Right lobe of liver (tissue), 6 donors: ENCODE measurements at regions not wholly inside any gene's neighbourhood (a gene's known extent, or its start where the extent isn't known, plus 50 kb on each side); places are given as distances from the start of the nearest gene placed in this dataset.

ENCODE experiments used
- ATAC-seq, 4 donors: fragments of 200-7000 bp; cut with Tn5 transposase; one replicate each; pipeline ENCODE4 v1.9.1; 2020; ENCODE audit warnings: mild to moderate bottlenecking in 4 of 4, moderate library complexity in 4 of 4
- DNase-seq, 3 donors: peaks; one replicate each; pipeline ENCODE4 v3.0.0-alpha.2; 2020
- H3K27ac ChIP-seq, 3 donors: fragments of 200-600 bp; one replicate each; pipeline ENCODE4 v1.8.0; 2022
- H3K27me3 ChIP-seq, 2 donors: fragments of 200-600 bp; one replicate each; pipeline ENCODE4 v1.8.0; 2022
- H3K36me3 ChIP-seq, 4 donors: fragments of 200-600 bp; sonication (generic) in 1 of 4; one replicate each; pipeline versions ENCODE4 v1.5.1 to v1.8.0; 2017 to 2022; ENCODE audit warnings: control low read depth in 1 of 4
- H3K4me1 ChIP-seq, 4 donors: fragments of 200-600 bp; sonication (generic) in 1 of 4; one replicate each; pipeline versions ENCODE4 v1.5.1 to v1.8.0; 2017 to 2022; ENCODE audit warnings: control low read depth in 1 of 4
- H3K4me3 ChIP-seq, 3 donors: fragments of 200-600 bp; one replicate each; pipeline ENCODE4 v1.8.0; 2022
- H3K9me3 ChIP-seq, 4 donors: fragments of 200-600 bp; sonication (generic) in 1 of 4; one replicate each; pipeline versions ENCODE4 v1.5.1 to v1.8.0; 2017 to 2022; ENCODE audit warnings: control low read depth in 1 of 4
- CTCF ChIP-seq, 4 donors: fragments of 200-600 bp in 3 of 4; fragments of 450-650 bp in 1 of 4; IDR thresholded peaks; one replicate each; pipeline versions ENCODE4 v1.5.1 to v1.8.0; 2016 to 2022; ENCODE audit warnings: antibody characterized with exemption in 4 of 4, mild to moderate bottlenecking in 2 of 4
- POLR2A ChIP-seq: fragments of 450-650 bp; IDR thresholded peaks from one replicate; pipeline ENCODE4 v1.6.1; 2017; ENCODE audit warnings: antibody characterized with exemption, mild to moderate bottlenecking
- WGBS: methylation state at CpG from one replicate; pipeline ENCODE4 v1.1.6; 2018; ENCODE audit warnings: low coverage, low lambda C conversion rate; ENCODE audit not compliant: insufficient coverage; ENCODE audit errors: missing lambda C conversion rate; 5-methylcytosine and 5-hydroxymethylcytosine counted together
- intact Hi-C, 2 donors: fragments of 100-400 bp; cut with DNase I; formaldehyde crosslinking; loops; one replicate each; pipeline versions ENCODE4 v1.11.2 to v1.14.1; 2022
- donor health status: DM: no; HTN: yes; CAD: no.
- donor health status: DM: no; HTN: no; CAD: no.
- donor health status: DM: no; HTN: no; CAD: no.
- donor health status: DM: no; HTN: yes; CAD: no.
- donor health status: DM: no; HTN: yes; CAD: no.

GRCh38 chr2:118618279-118618678 is 229.2 kb downstream of the EN1 start:
- no peak overlapping the region for H3K27ac ChIP-seq
- H3K9me3 ChIP-seq = no peaks in the 10 kb centered on the region
- H3K4me1 ChIP-seq = no peaks in the 10 kb centered on the region
- H3K4me3 ChIP-seq = no peak overlapping the region
- DNase-seq (no peak), ATAC-seq (no peak)
- no peaks in the 10 kb centered on the region for H3K36me3 ChIP-seq
- intact Hi-C loops = no loop called here
- no peak for TF ChIP-seq CTCF (IDR thresholded peaks at IDR 0.05)
- no peak for TF ChIP-seq POLR2A
- H3K27me3 ChIP-seq = no peaks in the 10 kb centered on the region
- WGBS = 63% methylated on average over 11 of the region's 13 CpGs

DNA sequence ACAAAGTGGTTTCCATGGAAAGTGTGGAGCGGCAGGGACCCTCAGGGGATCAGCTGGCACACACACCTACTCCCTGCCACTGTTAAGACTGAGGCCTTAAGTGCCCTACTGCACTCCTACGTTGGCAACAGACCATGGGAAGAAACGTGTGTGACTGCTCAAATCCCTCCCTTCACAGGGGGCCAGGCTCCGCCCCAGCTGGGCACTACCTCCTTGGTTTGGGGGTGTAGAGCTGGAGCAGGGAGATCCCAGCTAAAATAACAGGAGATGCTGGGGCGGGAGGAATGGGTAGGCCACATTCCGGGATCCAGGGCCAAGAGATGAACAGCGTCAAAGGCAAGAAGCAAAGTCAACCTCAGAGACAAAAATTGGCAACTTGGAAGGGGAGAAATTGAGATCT is 231.0 kb downstream of the EN1 start:
- no peaks in the 10 kb centered on the region for H3K4me1 ChIP-seq
- intact Hi-C loops = no loop called here
- no peaks in the 10 kb centered on the region for H3K27me3 ChIP-seq
- H3K4me3 ChIP-seq = no peak overlapping the region
- TF ChIP-seq POLR2A (no peak), CTCF (IDR thresholded peaks at IDR 0.05) (no peak)
- ATAC-seq (no peak), DNase-seq (no peak)
- H3K27ac ChIP-seq = no peak overlapping the region
- H3K36me3 ChIP-seq = no peaks in the 10 kb centered on the region
- WGBS = 72% methylated on average over 6 of the region's 7 CpGs
- no peaks in the 10 kb centered on the region for H3K9me3 ChIP-seq

DNA sequence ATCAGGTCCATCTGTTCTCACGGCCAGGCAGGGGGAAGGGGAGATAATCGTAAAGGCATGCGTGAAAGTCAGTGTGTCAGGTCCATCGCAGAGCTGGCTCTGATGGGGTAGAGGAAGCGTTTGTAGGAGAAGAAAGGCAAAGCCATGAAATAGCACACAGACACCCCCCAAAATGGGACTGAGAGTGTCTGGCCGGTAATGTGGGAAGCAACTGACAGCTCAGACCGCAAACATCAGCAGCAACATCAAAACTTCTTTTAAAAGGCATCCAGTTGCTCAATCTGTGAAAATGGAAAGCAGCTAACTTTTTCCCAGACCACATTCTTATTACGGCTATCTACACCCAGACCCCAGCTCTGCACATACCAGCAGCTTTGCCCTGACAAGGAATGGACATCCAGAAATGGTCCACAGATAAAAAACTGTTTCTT is 232.6 kb downstream of the EN1 start:
- H3K4me3 ChIP-seq = no peak overlapping the region
- H3K36me3 ChIP-seq = no peaks in the 10 kb centered on the region
- intact Hi-C loops = no loop called here
- ATAC-seq (no peak), DNase-seq (no peak)
- H3K9me3 ChIP-seq = no peaks in the 10 kb centered on the region
- no peaks in the 10 kb centered on the region for H3K4me1 ChIP-seq
- WGBS = 34% methylated on average over 6 of the region's 8 CpGs
- no peaks in the 10 kb centered on the region for H3K27me3 ChIP-seq
- H3K27ac ChIP-seq = no peak overlapping the region
- TF ChIP-seq POLR2A = no peak
- TF ChIP-seq CTCF (IDR thresholded peaks at IDR 0.05) = no peak

- no peak for ATAC-seq
- Histone ChIP-seq H3K4me1 (no peaks in the 10 kb centered on the region), H3K27me3 (no peaks in the 10 kb centered on the region), H3K4me3 (no peak overlapping the region), H3K9me3 (no peaks in the 10 kb centered on the region), H3K36me3 (no peaks in the 10 kb centered on the region), H3K27ac (no peak overlapping the region)
- DNase-seq = no peak
- intact Hi-C loops = no loop called here
- WGBS = 26% methylated on average over 2 of the region's 2 CpGs
- TF ChIP-seq CTCF (IDR thresholded peaks at IDR 0.05) = no peak
- no peak for TF ChIP-seq POLR2A
These were observed 233.7 kb downstream of the EN1 start for GRCh38 chr2:118613737-118614136.

DNA sequence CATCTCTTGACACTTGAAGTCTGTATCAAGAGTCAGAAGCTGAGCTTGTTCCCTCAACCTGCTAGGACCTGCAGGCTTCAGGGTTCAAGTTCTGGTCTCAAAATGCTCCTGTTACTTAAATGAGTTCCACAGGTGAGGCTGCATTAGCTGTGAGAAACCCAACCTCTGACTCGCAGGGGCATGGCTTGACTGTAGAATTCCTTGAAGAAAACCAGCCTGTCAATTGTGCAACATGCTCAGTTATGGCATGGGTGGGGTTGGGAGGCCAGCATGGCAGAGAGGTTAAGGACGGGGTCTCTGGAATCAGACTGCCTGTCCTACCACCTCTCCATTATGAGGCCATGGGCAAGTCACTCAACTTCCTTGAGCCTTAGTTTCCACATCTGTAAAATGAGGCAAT is 235.8 kb downstream of the EN1 start:
- WGBS = 63% methylated on average over 2 of the region's 2 CpGs
- Histone ChIP-seq H3K27me3 (no peaks in the 10 kb centered on the region), H3K27ac (no peak overlapping the region), H3K36me3 (no peaks in the 10 kb centered on the region), H3K9me3 (no peaks in the 10 kb centered on the region), H3K4me3 (no peak overlapping the region), H3K4me1 (no peaks in the 10 kb centered on the region)
- TF ChIP-seq CTCF (IDR thresholded peaks at IDR 0.05) = no peak
- no peak for TF ChIP-seq POLR2A
- intact Hi-C loops = no loop called here
- ATAC-seq (no peak), DNase-seq (no peak)
